ENCODE measurements at regions not wholly inside any gene's neighbourhood (a gene's known extent, or its start where the extent isn't known, plus 50 kb on each side); places are given as distances from the start of the nearest gene placed in this dataset.

DNA sequence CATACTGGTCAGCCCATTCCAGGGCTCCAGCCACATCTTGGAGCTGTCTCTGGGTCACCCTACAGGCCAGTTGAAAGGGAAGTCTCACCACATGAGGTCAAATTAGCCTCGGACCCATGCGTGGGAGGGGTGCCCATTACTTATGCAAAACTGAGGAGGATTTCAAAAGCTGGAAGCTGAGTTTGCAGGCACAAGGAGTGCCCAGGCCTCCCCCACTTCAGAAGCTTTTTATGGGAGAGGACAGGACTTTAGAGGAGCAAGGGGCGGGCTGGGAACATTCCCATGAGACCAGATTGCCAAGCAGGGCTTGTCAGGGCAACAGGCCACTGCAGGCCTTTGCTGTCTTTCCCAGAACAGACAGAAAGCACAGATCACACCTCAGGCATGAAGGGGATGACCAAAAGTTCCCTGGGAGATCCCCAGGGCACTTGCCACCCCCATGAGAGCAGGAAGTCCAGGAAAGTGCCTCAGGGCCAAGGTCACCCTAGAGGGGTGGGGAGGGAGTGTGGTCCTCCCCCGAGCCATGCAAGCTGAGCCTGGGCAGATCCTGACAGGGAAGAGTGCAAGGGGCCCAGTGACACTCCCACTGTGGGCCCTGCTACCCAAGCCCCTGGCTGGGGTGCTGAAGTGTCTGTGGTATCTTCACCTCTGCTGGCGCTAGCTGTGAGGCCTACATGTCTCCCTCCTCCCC, 267.7 kb downstream of the BCL11A start:
- DNase-seq, result no peak

- no peak for DNase-seq
These were observed 269.8 kb downstream of the BCL11A start for GRCh38 chr2:60283626-60284025.

- no peak for DNase-seq
These were observed 270.6 kb downstream of the BCL11A start for GRCh38 chr2:60282886-60283285.

- no peak for DNase-seq
These were observed 271.7 kb downstream of the BCL11A start for GRCh38 chr2:60281730-60282129.

DNA sequence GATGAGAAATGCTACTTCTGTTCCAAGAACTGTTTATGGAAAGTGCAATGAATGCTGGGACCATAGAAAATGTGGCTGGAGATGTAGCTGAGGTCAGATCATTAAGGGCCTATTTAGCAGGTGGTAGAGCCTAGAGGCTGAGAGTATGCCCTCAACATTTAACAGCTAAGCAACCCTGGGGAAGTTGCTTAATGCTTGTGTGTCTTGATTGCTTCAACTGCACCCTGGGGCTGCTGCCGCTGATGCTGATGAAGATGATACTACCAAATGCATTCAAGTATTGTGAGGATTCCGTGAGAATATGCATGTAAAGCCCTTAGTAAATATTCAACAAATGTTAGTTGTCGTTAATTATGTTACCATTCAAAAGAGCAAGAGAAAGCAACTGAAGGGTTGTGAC, 273.2 kb downstream of the BCL11A start:
- DNase-seq, result no peak

DNA sequence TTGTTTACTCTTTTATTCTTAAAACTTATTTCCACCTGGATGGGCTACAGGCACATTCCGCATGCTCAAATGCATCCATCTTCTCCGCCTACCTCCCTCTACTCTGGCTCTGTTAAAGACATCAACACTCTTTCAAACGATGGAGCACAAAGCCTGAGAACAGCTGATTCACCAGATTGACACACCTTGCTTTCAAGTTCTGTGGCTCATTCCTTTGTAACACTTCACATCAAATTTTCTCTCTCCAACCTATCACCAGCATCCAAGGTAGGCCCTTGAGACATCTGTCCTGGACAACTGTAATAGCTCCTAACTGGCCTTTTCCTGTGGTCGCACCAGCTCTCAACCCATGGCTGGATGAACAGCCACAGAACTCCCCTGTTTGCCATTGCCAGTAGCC, 274.5 kb downstream of the BCL11A start:
- no peak for DNase-seq

GRCh38 chr2:60275958-60276357, 277.5 kb downstream of the BCL11A start:
- no peak for DNase-seq

DNA sequence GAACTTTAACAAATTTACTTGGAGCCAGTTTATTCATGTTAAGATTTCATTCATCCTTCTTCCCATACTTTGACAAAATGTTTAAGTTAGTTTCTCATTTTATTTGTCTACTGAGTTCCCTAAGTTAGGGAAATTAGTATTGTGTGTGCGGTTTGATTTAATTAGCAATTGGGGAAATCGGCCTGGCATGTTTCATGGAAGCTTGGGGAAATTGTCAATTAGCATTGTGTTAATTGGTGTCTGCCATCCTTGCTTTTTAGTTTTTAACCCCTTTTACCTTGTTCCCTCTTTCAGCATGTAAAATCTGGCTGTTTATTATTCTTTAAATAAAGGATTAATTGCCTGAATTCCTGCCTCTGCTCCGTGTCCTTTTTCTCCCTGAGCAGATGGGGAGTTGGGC, 279.6 kb downstream of the BCL11A start:
- DNase-seq, result no peak

GRCh38 chr2:60271713-60272112, 281.7 kb downstream of the BCL11A start:
- no peak for DNase-seq

GRCh38 chr2:60271131-60271530, 282.3 kb downstream of the BCL11A start:
- no peak for DNase-seq

DNA sequence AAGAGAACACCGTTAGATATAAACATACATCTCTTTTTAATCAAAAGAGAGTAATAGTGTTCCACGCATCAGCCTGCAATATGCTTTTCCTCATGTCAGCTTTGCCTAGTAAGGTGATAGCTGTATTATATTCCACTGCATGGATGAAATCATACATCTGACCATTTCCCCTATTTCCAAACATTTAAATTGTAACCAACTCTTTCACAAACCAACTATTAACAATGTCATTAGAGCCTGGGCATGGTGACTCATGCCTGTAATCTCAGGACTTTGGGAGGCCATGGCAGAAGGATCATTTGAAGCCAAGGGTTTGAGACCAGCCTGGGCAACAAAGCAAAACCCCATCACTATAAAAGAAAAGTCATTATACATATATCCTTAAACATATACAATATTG, 284.8 kb downstream of the BCL11A start:
- DNase-seq, result no peak

DNA sequence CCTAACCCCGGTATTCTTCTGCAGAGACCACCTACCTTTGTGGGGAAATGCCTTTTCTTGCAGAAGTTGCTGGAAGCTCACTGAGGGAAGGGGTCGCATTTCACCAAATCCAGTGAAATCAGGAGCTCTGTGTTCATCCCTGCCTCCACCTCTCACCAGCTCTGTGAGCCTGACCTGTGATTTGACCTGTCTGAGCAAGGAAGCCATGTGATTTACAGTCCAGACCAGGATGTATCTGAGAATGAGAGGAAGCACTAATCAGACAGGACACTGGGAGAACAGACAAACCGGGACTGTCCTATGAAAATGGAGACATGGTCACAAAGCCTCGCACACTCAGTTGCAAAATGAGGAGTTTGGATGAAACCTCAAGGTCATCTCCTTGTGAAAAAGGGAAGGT, 285.4 kb downstream of the BCL11A start:
- no peak for DNase-seq

DNA sequence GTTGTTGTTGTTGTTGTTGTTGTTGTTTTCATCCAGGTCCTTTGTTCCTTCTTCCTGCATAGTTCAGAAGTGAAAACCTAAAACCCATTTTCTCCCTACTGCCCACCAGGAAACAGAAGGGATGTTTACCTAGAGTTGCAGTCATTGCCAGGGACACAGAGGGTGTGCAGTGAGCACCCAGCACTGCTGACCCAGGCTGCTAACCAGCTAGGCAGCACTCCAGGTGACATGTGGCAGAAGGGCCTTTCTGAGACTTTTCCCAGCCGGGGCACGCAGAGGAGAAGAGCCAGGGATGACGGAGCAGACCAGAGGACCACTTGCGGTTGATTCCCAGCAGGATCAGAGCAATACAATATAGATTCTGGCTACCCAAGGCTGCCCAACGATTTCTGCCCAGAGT, 286.3 kb downstream of the BCL11A start:
- DNase-seq, result no peak

DNA sequence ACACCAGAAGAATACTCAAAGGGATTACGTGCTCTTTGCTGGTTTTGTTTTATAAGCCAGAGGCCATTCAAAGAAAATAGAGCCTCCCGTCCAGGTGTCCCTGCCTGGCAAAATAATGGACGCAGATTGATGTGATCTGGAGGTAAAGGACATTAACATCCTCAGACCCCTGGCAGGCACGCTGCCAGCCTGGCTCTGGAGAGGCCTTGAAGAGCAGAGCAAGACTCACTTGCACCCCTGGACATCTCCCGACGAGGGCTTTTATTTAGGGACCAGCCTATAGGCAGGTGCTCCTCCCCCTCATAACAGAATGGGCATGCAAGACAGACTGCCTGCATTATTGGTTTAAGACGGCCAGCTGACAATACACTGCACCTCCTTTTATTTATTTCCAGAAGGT, 291.3 kb downstream of the BCL11A start:
- peak; percentile 64 for DNase-seq

- peak; percentile 14 for DNase-seq
These were observed 292.7 kb downstream of the BCL11A start for GRCh38 chr2:60260639-60261296.

DNA sequence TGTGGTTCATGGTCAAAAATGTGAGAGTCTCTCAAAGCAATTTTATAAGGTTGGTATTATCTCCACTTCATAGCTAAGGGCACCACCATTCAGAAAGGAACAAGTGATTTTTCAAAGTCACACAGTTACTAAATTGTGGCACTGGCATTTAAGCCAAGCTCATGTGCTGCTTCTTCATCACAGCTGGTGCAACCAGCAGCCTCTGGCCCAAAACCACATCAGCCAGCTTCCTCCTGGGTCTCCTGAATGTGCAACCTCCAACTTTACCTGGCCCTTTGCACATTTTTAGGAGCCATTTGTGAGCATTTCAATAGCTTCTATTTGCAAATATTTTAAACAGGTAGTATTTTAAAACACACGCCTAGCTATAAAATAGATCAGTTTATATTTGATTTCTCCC, 293.7 kb downstream of the BCL11A start:
- DNase-seq, result no peak

DNA sequence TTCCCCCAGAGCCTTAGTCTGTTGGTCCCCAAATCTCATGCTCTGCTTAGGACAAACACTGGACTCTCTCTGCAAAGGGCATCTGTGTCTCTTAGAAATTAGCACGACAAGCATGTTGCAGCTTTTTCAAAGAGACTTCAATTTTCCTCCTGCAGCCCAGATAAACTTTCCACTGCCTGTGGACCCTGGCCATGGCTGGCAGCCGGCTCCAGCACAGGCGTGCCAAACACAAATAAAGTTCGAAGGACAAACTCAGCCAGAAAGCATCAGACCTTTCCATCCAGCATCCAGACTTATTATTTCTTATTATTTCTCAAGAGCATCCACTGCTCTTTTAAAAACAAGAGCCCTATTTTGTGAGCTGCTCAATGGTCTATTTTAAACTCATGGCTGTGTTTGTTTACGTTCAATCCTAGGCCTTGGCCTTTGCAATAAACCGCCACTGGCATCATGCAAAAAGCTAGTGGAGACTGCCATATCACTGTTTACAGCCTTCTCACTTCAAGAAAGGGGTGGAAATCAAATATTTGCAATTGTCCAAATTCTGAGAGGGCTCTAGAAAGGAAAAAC, 300.8 kb downstream of the BCL11A start:
- no peak for DNase-seq

DNA sequence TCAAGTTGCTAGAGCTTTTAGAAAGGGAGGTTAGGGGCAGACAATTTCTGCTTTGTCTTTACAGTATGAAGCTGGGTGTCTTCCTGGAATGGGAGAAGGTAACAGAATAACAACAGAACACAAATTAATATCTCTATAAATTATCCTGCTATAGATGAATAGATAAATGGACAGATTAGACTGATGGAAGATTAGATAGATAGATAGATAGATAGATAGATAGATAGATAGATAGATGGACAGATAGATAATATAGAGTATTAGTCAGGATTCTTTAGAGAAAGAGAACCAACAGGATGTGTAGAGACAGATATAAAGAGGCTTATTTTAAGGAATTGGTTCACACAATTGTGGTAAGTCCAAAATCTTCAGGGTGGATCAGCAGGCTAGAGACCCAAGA, 302.2 kb downstream of the BCL11A start:
- DNase-seq, result no peak

GRCh38 chr2:60249879-60250278, 303.6 kb downstream of the BCL11A start:
- DNase-seq, result no peak

DNA sequence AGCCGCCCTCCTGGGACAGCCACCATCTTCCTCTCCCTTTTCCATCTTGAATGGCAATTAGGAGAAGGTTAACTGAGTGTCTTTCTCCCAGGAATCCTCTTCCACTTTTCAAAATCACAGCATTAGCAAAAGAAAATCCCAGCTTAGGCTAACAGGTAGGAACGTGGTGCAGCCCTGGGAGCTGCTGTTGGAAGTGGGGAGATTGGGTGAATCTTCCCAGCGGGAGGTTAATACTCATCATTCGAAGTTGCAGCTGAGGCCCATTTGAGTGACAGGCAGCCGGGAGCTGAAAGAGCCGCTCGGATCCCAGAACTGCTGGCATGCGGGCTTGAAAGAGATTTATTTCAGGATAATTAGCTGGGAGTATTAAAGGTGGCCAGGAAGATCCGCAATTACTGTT, 306.0 kb downstream of the BCL11A start:
- DNase-seq, result peak; percentile 82

GRCh38 chr2:60246583-60246982, 306.9 kb downstream of the BCL11A start:
- no peak for DNase-seq

GRCh38 chr2:60234274-60234986, 319.0 kb downstream of the BCL11A start:
- no peak for DNase-seq

GRCh38 chr2:60230596-60230995, 322.9 kb downstream of the BCL11A start:
- no peak for DNase-seq

DNA sequence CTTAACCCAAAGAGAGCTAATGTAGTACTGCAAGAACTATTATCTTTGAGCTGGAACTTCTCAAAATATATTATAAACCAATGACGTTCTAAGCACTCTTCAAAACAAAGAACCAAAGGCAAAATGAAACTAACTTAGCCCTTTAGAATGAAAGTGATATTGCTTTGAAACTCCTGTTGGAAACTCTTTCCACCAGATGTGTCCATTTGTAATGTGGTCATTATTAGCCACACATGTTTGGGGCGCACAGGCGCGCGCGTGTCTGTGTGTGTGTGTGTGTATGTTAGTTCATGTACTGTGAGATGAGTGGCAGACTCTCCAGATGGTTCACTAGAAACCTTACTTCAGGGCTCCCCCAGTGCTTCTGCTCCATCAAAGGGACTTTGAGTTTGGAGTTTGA, 323.4 kb downstream of the BCL11A start:
- DNase-seq, result no peak

Data from NCI-H82 (cell line).